Heart left ventricle (tissue), 13 donors: ENCODE measurements at regions not wholly inside any gene's neighbourhood (a gene's known extent, or its start where the extent isn't known, plus 50 kb on each side); places are given as distances from the start of the nearest gene placed in this dataset.

Experiments used
- POLR2A ChIP-seq, 2 donors: fragments of 450-650 bp; IDR thresholded peaks; one replicate each; pipeline ENCODE4 v1.6.1; 2017; ENCODE audit warnings: antibody characterized with exemption in 2 of 2, mild to moderate bottlenecking in 2 of 2, moderate library complexity in 2 of 2
- TF ChIP-seq, protein P1 (sequence below), 12 donors: fragments of 200-600 bp; sonication (generic) in 4 of 12; IDR thresholded peaks; one replicate each; pipeline versions ENCODE4 v1.5.0 to v1.8.0; 2018 to 2022; ENCODE audit warnings: antibody characterized with exemption in 12 of 12, mild to moderate bottlenecking in 5 of 12
- donor health status: ischemic (EF 13 %, LVEDD 7.1; RV severe dilation, severe dysfunction).
- donor health status: DM: no; HTN: yes; CAD: no.
- donor health status: DM: no; HTN: no; CAD: no.
- donor health status: ischemic (EF 25% LVEDD 6.9; RV normal size, moderate dysfunction).
- donor health status: ischemic (EF 25% LVEDD 5.7; RV mildly dilated, moderate dysfunction).
- donor health status: ischemic (EF 35%, LVEDD 5.7; RV mildly dilated, moderate dysfunction).
- donor health status: nonischemic (EF 11% LVEDD 7.7; RV severe dilation, severe dysfunction).
- donor health status: DM: yes; HTN: yes; CAD: no.
- donor health status: PGD.
- donor health status: ischemic (EF 29% LVEDD 5.4; RV normal size, mild dysfunction).
- donor health status: nonischemic (EF 23%, LVEDD 6.1; RV moderate dilation, normal function).

DNA sequence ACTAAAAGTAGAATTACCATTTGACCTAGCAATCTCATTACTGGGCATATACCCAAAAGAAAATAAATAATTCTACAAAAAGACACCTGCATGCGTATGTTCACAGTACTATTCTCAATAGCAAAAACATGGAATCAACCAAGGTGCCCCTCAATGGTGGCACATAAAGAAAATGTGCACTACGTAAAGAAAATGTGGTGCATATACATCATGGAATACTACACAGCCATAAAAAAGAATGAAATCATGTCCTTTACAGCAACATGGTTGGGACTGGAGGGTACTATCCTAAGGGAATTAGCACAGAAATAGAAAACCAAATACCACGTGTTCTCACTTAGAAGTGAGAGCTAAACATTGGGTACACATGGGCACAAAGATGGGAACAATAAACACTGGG is 250.7 kb upstream of the TNP1 start:
- TF ChIP-seq, protein P1, sequence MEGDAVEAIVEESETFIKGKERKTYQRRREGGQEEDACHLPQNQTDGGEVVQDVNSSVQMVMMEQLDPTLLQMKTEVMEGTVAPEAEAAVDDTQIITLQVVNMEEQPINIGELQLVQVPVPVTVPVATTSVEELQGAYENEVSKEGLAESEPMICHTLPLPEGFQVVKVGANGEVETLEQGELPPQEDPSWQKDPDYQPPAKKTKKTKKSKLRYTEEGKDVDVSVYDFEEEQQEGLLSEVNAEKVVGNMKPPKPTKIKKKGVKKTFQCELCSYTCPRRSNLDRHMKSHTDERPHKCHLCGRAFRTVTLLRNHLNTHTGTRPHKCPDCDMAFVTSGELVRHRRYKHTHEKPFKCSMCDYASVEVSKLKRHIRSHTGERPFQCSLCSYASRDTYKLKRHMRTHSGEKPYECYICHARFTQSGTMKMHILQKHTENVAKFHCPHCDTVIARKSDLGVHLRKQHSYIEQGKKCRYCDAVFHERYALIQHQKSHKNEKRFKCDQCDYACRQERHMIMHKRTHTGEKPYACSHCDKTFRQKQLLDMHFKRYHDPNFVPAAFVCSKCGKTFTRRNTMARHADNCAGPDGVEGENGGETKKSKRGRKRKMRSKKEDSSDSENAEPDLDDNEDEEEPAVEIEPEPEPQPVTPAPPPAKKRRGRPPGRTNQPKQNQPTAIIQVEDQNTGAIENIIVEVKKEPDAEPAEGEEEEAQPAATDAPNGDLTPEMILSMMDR (IDR thresholded peaks at IDR 0.05): no peak
- no peak for TF ChIP-seq POLR2A (IDR thresholded peaks at IDR 0.05)
